GM18520 (cell line): ENCODE measurements at regions not wholly inside any gene's neighbourhood (a gene's known extent, or its start where the extent isn't known, plus 50 kb on each side); places are given as distances from the start of the nearest gene placed in this dataset.

Experiments used
- ATAC-seq: cut with Tn5 transposase; IDR thresholded peaks from one replicate; pipeline ENCODE4 v1.9.1; 2021; ENCODE audit not compliant: unreplicated experiment

GRCh38 chr12:89800435-89800834, 91.8 kb upstream of the ATP2B1 start:
- ATAC-seq, result no peak

- ATAC-seq, result no peak
Measured at GRCh38 chr12:89799316-89799715, 90.7 kb upstream of the ATP2B1 start.

- ATAC-seq, result no peak
Measured at GRCh38 chr12:89797436-89797835, 88.8 kb upstream of the ATP2B1 start.

GRCh38 chr12:89796798-89797382, 88.3 kb upstream of the ATP2B1 start:
- no peak for ATAC-seq

DNA sequence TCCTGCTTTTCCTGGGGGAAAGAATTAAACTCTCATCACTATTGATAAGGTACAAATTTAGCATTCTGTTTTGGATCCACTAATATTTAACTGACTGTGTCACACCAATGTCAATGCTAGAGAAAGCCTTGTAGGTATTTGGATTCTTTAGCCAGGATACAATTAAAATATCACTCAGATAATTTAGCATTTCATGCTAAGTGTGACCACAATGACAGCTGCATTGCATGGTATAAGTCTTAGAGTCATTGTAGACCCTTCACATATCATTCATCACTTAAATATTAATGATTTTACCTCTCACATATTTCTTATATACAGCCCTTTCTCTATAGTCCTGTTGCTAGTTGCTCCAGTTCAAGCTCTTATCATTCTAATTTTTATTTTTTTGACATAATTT, 85.3 kb upstream of the ATP2B1 start:
- ATAC-seq, result no peak

DNA sequence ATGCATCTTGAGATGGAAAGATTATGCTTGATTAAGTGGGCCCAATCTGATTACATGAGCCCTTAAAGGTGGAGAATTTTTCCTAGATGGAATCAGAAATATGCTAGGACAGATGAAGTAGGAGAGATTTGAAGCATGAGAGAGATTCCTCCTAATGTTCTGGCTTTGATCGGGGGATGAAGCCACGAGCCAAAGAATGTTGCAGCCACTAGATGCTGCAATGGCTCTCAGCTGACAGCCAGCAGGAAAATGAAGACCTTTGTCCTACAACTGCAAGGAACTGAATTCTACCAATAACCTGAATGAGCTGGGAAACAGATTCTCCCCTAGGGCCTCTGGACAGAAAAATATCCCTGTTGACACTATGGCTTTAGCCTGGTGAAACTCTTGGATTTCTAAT, 82.6 kb upstream of the ATP2B1 start:
- ATAC-seq, result no peak

DNA sequence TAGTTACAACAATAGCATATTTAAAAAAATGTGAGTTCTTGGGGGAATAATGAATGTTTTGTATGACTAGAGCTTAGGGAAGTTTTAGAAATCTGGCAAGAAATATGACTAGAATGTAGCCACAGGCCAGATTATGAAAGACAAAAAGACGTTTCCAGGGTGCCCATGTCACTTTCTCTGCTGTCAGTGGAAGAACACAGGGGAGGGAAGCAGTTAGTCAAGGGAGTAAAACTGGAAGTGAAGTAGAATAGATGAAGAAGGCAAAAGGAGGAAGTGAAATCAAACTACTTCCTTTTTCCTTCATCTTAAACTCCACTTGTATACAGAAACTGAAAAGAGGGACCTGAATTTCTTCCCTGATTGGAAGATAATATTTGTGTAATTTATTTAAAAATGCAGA, 81.2 kb upstream of the ATP2B1 start:
- ATAC-seq, result peak; percentile 68

DNA sequence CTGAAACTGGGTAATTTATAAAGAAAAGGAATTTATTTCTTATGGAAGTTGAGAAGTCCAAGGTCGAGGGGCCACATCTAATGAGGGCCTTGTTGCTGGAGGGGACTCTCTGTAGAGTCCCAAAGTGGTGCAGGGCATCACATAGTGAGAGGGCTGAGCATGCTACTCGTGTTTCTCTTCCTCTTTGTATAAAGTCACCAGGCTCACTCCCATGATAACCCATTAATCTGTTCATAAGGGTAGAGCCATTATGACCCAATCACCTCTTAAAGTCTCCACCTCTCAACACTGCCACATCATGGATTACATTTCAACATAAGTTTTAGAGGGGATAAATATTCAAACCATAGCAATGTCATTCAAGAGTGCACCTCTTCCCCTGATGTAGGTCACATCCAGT, 79.1 kb upstream of the ATP2B1 start:
- no peak for ATAC-seq

DNA sequence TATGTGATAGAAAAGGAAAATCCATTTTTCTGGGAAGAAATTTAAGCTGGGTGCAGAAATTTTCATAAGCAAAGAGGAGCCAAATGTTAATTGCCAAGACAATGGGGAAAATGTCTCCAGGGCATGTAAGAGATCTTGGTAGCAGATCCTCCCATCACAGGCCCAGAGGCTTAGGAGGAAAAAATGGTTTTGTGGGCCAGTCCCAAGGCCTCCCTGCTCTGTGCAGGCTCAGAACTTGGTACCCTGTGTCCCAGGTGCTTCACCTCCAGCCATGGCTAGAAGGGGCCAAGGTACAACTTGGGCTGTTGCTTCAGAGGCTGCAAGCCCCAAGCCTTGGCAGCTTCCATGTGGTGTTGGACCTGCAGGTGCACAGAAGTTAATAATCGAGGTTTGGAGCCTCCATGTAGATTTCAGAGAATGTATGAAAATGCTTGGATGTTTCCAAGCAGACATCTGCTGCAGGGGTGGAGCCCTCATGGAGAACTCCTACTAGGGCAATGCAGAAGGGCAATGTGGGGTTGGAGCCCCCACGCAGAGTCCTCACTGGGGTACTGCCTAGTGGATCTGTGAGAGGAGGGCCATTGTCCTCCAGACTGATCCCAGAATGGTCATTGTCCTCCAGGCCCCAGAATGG, 77.7 kb upstream of the ATP2B1 start:
- no peak for ATAC-seq

DNA sequence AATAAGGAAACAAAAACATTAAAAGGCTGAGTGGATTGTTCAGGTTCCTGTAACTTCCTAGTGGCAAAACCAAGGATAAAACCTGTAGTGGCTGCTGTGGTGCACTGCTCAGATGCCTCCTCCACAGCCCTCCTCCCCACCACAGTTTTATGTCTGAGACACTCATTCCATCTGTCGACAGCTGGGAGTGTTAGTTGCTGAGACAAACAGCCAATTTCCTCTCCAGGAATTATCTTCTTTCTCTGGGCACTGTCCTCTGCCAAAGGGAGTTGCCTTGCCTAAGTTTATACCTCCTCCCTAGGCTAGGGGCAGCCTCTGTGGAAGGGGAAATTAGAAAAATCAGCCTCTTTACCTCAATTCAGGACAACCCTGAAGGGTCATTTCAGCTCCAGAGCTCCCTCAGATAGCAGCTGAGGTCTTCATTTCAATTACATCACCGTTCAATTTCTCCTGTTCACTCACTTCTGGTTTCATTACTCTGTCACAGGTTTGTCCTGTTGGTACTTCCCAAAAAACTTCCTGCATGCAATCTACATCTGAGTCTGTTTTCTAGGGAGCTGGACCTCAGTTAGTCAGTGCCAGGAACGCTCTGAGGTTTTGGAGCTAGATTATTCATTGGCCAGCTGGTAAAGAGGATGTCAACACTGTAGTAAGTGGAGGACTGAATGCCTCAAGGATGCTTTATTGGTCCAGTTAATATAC, 74.9 kb upstream of the ATP2B1 start:
- ATAC-seq, result no peak

- ATAC-seq, result no peak
Measured at GRCh38 chr12:89782807-89783206, 74.2 kb upstream of the ATP2B1 start.

DNA sequence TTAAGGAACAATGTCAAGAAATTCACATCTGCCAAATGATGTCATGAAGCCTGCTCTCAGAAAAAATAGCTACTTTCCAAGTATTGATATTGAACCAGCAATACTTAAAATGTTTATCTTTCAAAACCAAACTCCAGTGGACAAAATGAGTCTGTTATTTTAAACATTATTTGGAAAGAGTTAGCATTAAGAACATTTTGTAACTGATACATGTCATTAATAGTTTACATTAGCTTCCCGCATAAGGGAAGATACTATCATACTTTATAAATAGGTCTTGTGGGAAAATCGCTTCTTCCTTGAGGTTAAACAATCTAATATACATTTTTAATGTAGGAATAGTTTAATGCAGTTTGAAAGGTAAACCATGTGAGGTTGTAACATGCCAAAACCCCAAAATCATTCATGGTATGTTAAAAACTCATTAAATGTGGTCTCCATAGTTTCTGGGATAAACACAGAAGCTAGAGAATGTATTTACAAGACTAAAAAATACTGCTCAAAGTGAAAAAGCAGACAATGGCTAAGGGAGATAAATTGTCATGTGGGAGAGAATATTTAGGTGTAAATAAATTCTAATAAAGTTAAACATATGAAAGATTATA, 73.4 kb upstream of the ATP2B1 start:
- ATAC-seq, result no peak

- ATAC-seq, result no peak
Measured at GRCh38 chr12:89781156-89781555, 72.5 kb upstream of the ATP2B1 start.

- ATAC-seq, result no peak
Measured at GRCh38 chr12:89779090-89779489, 70.5 kb upstream of the ATP2B1 start.

DNA sequence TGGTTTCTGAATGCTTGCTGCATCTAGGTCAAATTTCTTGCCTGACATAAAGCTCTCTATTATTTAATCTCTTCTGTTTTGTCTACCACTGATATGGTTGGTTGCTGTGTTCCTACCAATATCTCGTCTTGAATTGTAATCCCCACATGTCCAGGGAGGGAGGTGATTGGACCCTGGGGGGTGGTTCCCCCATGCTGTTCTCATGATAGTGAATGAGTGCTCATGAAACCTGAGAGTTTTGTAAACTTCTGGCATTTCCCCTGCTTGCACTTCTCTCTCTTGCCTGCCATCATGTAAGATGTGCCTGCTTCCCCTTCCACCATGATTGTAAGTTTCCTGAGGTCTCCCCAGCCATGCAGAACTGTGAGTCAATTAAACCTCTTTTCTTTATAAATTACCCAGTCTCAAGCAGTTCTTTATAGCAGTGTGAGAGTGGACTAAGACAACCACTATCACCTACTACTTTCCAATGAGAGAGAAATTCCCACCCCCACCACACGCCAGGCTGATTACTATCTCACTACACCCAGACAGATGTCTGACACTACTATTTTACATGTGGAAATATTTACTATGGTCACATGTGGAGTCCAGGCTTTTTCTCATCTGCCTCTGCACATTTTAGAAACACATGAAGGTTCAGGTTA, 69.2 kb upstream of the ATP2B1 start:
- no peak for ATAC-seq

DNA sequence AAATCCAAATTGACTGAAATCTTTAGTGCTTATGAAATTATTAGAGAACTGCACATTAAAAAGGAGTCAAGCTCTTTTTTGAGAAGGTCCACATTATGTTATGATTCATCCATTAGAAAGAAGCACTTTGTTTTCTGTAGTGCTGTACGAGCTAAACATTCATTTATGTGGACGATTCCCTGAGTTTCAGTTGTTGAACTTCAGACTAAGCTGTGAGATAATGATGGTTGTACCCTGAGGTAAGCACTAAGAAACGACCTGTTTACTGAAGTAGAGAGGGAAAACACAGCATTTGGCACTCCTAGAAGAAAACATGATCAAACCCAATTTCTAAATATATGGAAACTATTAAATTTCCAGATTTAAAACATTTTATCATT, 67.3 kb upstream of the ATP2B1 start:
- ATAC-seq, result no peak

GRCh38 chr12:89775063-89775985, 66.7 kb upstream of the ATP2B1 start:
- no peak for ATAC-seq

DNA sequence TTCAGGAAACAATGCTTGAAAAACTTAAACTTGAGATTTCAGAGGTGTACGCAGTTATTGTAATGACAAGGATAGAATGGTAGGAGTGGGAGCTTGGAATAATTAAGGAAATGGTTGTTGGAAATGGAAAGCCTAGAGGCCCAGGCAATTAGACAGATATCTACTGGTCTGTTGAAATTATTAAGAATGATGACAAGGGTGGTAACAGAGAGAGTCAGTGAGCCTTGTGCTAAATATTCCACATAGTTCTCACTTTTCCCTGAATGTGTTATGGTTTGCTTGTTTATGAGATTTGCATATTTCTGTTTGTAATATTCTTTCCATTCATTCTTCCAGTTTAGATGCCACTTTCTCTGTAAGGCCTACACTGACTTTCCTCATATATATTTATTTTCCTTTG, 66.0 kb upstream of the ATP2B1 start:
- ATAC-seq, result no peak

GRCh38 chr12:89770391-89770790, 61.8 kb upstream of the ATP2B1 start:
- ATAC-seq, result no peak

DNA sequence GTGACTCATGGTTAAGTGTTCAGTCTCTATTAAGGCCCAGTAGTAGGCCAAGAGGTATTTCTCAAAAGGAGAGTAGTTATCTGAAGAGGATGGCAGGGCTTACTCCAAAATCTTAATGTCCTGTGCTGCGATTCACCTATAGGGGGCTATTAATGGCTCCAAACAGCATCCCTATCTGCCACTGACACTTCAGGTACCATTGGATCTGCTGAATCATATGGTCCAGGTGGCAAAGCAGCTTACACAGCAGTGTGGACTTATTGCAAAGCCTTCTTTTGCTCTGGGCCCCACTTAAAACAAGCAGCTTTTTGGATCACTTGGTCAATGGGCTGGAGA, 60.8 kb upstream of the ATP2B1 start:
- no peak for ATAC-seq
